Endothelial cell of umbilical vein (primary cell): ENCODE measurements at regions not wholly inside any gene's neighbourhood (a gene's known extent, or its start where the extent isn't known, plus 50 kb on each side); places are given as distances from the start of the nearest gene placed in this dataset.

Source experiments
- BruUV-seq: library from RNA; stranded (reverse); fragments of 400-500 nt; replicated peaks from 2 replicates; lab custom pipeline; 2021; lab: Mats Ljungman, UMichigan
- CTCF ChIA-PET: fragments of 300-600, 350-600 bp; sonication (Branson Sonifier 250); formaldehyde crosslinking; loops from one replicate; lab custom pipeline; 2021; ENCODE audit warnings: antibody characterized with exemption, inconsistent platforms; lab: Charles Lee
- POLR2A ChIA-PET: fragments of 300-600, 350-600 bp; sonication (Branson Sonifier 250); formaldehyde crosslinking; loops from one replicate; lab custom pipeline; 2021; ENCODE audit warnings: antibody characterized with exemption, inconsistent platforms; lab: Charles Lee
- DNase-seq: peaks from one replicate; pipeline ENCODE4 v3.0.0-alpha.2; 2011; ENCODE audit warnings: low read depth, low spot score
- FAIRE-seq: peaks from 2 replicates; lab custom pipeline; 2011; peaks lifted over from hg19 to GRCh38; lab: Jason Lieb, UNC
- H2AFZ ChIP-seq: 2 replicates; pipeline ENCODE4 v1.6.0; 2012; ENCODE audit warnings: low read depth, low read length, control low read depth, inconsistent platforms
- H3K27ac ChIP-seq: 2 replicates; pipeline ENCODE4 v1.5.1; 2011; ENCODE audit warnings: low read depth, mild to moderate bottlenecking, control low read depth, low read length, moderate library complexity; ENCODE audit not compliant: insufficient read depth
- H3K27me3 ChIP-seq, 2 experiments: 2 replicates each; pipeline versions ENCODE4 v1.6.0 to v1.6.1; 2011; ENCODE audit warnings: low read length in 2 of 2, mixed read lengths in 1 of 2; ENCODE audit not compliant: control insufficient read depth in 2 of 2, insufficient read depth in 2 of 2
- H3K36me3 ChIP-seq, 2 experiments: 2 replicates in 1 of 2; 3 replicates in 1 of 2; pipeline ENCODE4 v1.5.1; 2011; ENCODE audit warnings: low read length in 2 of 2, mild to moderate bottlenecking in 1 of 2, moderate library complexity in 1 of 2; ENCODE audit not compliant: control insufficient read depth in 2 of 2, insufficient read depth in 2 of 2; ENCODE audit errors: extremely low read depth in 1 of 2
- H3K4me1 ChIP-seq: 3 replicates; pipeline ENCODE4 v1.5.1; 2011; ENCODE audit warnings: mild to moderate bottlenecking, low read length; ENCODE audit not compliant: control insufficient read depth, insufficient read depth; ENCODE audit errors: extremely low read depth
- H3K4me2 ChIP-seq: 2 replicates; pipeline ENCODE4 v1.6.1; 2011; ENCODE audit warnings: low read length, control low read depth, mixed read lengths; ENCODE audit not compliant: insufficient read depth
- H3K4me3 ChIP-seq, 3 experiments: fragments of 200-600 bp in 1 of 3; sonication (generic), shearing (Covaris generic) in 1 of 3; replicated peaks in 1 of 3; 2 replicates each; pipeline ENCODE4 v1.5.1; 2011 to 2016; ENCODE audit warnings: control low read depth in 3 of 3, low read length in 3 of 3, mild to moderate bottlenecking in 2 of 3, inconsistent platforms in 1 of 3, low read depth in 1 of 3, moderate library complexity in 1 of 3; ENCODE audit not compliant: insufficient read depth in 1 of 3
- H3K79me2 ChIP-seq: 2 replicates; pipeline ENCODE4 v1.6.0; 2012; ENCODE audit warnings: low read length, inconsistent platforms; ENCODE audit not compliant: control insufficient read depth, insufficient read depth
- H3K9ac ChIP-seq: replicated peaks from 2 replicates; pipeline ENCODE3; 2011; ENCODE audit warnings: low read length, control low read depth; ENCODE audit not compliant: insufficient read depth; ENCODE audit errors: extremely low read depth
- H3K9me1 ChIP-seq: replicated peaks from 3 replicates; pipeline ENCODE4 v1.6.0; 2011; ENCODE audit warnings: mild to moderate bottlenecking, low read length; ENCODE audit not compliant: control insufficient read depth, insufficient read depth; ENCODE audit errors: extremely low read depth
- H3K9me3 ChIP-seq: replicated peaks from 2 replicates; pipeline ENCODE4 v1.5.1; 2012; ENCODE audit warnings: low read length, inconsistent platforms; ENCODE audit not compliant: control insufficient read depth, insufficient read depth
- H4K20me1 ChIP-seq: replicated peaks from 2 replicates; pipeline ENCODE3; 2011; ENCODE audit warnings: mild to moderate bottlenecking, low read length; ENCODE audit not compliant: control insufficient read depth, insufficient read depth; ENCODE audit errors: extremely low read depth
- FOS ChIP-seq: IDR thresholded peaks from 2 replicates; pipeline ENCODE4 v1.6.1; 2011; ENCODE audit warnings: mild to moderate bottlenecking, low read length, moderate library complexity, borderline replicate concordance; ENCODE audit not compliant: insufficient read depth
- GATA2 ChIP-seq: IDR thresholded peaks from 2 replicates; pipeline ENCODE4 v1.7.0; 2011; ENCODE audit warnings: low read depth, mild to moderate bottlenecking, moderate library complexity, mixed read lengths, low read length; ENCODE audit not compliant: insufficient read length, insufficient read depth
- MYC ChIP-seq: IDR thresholded peaks from one replicate; pipeline ENCODE4 v1.6.1; 2011; ENCODE audit warnings: mild to moderate bottlenecking, low read depth, low read length
- dilution Hi-C: fragments of 300-500 bp; cut with MboI; formaldehyde crosslinking; loops from one replicate; pipeline ENCODE4 v1.15.0; 2019; ENCODE audit warnings: low sequenced_read_pairs; ENCODE audit not compliant: extremely low pct_ligation_motif_present
- intact Hi-C: fragments of 100-400 bp; cut with micrococcal nuclease; formaldehyde crosslinking; loops from one replicate; pipeline ENCODE4 v1.10.0; 2022
- TF ChIP-seq, protein P1 (sequence below), 2 donors: IDR thresholded peaks; 1 replicate in 1 of 2; 2 replicates in 1 of 2; pipeline ENCODE4 v1.5.1; 2011; ENCODE audit warnings: low read length in 2 of 2, mild to moderate bottlenecking in 2 of 2, moderate library complexity in 2 of 2, control low read depth in 1 of 2, inconsistent platforms in 1 of 2, low read depth in 1 of 2; ENCODE audit not compliant: insufficient read depth in 1 of 2; ENCODE audit errors: extremely low read depth in 1 of 2

DNA sequence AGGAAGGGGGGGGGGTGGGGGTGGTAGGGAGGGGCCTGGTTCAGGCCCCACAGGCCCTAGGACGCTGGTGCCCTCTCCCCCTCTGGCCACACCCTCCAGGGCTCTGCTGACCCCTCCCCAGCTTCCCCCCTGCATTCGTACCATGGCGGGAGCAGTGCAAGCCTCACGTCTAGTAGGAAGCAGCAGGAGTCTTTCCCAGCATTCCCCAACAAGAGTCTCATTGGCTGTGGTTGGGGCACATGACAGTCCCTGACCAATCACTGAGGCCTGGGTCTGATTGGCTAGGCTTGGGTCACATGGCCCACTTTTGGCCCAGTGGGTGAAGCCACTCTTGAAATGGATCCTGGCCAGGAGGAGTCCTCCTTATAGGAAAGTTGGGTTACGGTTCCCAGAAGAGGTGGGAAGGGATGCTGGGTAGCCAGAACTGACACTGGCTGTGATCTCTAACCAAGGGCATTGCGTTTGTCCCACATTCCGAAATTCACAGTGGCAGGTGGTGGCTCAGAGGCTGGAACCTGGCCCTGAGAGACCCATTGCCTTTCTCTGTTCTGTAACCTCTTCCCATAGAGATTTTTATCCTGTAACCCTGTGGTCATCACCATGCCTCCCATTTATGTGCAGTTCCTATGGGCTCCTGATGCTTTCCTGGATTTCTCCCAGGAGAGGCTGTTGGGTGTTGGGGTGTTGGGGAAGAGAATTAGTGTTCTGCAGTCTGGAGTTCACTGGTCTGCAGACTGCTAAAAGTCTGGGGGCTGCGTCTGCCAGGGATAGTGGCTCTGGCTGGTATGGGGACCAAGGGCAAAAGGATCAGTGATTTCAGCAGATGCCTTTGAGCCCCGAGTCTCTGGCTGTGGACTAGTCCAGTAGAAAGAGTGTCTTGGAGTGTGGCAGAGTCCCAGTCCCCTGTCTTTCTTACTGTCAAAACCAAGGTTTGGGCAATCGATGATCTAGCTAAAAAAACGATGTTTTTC lies 58.9 kb upstream of the MYEOV start:
- Histone ChIP-seq H3K9ac (no peak overlapping the region), H3K4me1 (no peaks in the 10 kb centered on the region), H3K4me2 (no peak overlapping the region), H3K9me1 (no peaks in the 10 kb centered on the region), H2AFZ (no peak overlapping the region), H3K27ac (no peak overlapping the region), H3K27me3 (peaks cover 9 to 18% of the 10 kb centered on the region in 2 experiments), H4K20me1 (no peaks in the 10 kb centered on the region), H3K9me3 (no peaks in the 10 kb centered on the region), H3K79me2 (no peaks in the 10 kb centered on the region), H3K36me3 (no peaks in the 10 kb centered on the region), H3K4me3 (no peak overlapping the region)
- intact Hi-C loops (no loop called here), dilution Hi-C loops (no loop called here)
- CTCF ChIA-PET: interaction anchor here (1.3 kb wide), 1 partner anchor 104 kb away, joined by 4 read pairs; no protein-coding TSS in a partner anchor
- TF ChIP-seq, protein P1, sequence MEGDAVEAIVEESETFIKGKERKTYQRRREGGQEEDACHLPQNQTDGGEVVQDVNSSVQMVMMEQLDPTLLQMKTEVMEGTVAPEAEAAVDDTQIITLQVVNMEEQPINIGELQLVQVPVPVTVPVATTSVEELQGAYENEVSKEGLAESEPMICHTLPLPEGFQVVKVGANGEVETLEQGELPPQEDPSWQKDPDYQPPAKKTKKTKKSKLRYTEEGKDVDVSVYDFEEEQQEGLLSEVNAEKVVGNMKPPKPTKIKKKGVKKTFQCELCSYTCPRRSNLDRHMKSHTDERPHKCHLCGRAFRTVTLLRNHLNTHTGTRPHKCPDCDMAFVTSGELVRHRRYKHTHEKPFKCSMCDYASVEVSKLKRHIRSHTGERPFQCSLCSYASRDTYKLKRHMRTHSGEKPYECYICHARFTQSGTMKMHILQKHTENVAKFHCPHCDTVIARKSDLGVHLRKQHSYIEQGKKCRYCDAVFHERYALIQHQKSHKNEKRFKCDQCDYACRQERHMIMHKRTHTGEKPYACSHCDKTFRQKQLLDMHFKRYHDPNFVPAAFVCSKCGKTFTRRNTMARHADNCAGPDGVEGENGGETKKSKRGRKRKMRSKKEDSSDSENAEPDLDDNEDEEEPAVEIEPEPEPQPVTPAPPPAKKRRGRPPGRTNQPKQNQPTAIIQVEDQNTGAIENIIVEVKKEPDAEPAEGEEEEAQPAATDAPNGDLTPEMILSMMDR (IDR thresholded peaks at IDR 0.05; ENCODE audit: extremely low read depth in 1 of 2, insufficient read depth in 1 of 2, low read depth in 1 of 2, low read length in 2 of 2): no peak
- TF ChIP-seq MYC (no peak), FOS (no peak), GATA2 (no peak)
- no TSS peak for BruUV-seq
- DNase-seq (no peak), FAIRE-seq (no peak)
- POLR2A ChIA-PET: no interaction called here
